Chondrocyte (in vitro differentiated cells): ENCODE measurements at regions not wholly inside any gene's neighbourhood (a gene's known extent, or its start where the extent isn't known, plus 50 kb on each side); places are given as distances from the start of the nearest gene placed in this dataset.

Experiments
- DNase-seq: peaks from one replicate; pipeline ENCODE4 v3.0.0; 2021; ENCODE audit warnings: mixed read lengths, low spot score
- H3K27ac Mint-ChIP-seq: one replicate; pipeline ENCODE4 v1.8.0; 2021; ENCODE audit warnings: mild to moderate bottlenecking, moderate library complexity, mixed read lengths; ENCODE audit not compliant: unreplicated experiment
- H3K27me3 Mint-ChIP-seq: 2 replicates; pipeline ENCODE4 v1.8.0; 2021; ENCODE audit warnings: low read depth, mixed read lengths
- H3K36me3 Mint-ChIP-seq: 2 replicates; pipeline ENCODE4 v1.8.0; 2021; ENCODE audit warnings: low read depth, mixed read lengths
- H3K4me1 Mint-ChIP-seq: 2 replicates; pipeline ENCODE4 v1.8.0; 2021; ENCODE audit warnings: low read depth, mild to moderate bottlenecking, mixed read lengths
- H3K4me3 Mint-ChIP-seq: one replicate; pipeline ENCODE4 v1.8.0; 2021; ENCODE audit warnings: mild to moderate bottlenecking, moderate library complexity, mixed read lengths; ENCODE audit not compliant: unreplicated experiment
- H3K9me3 Mint-ChIP-seq: 2 replicates; pipeline ENCODE4 v1.8.0; 2021; ENCODE audit warnings: low read depth, mixed read lengths
- CTCF ChIP-seq: fragments of 200-600 bp; sonication (generic); IDR thresholded peaks from 2 replicates; pipeline ENCODE4 v1.5.0; 2021; ENCODE audit warnings: antibody characterized with exemption, mild to moderate bottlenecking, moderate library complexity

- no peak overlapping the region for H3K27ac Mint-ChIP-seq
- TF ChIP-seq CTCF, result no peak
Measured at GRCh38 chr5:121424976-121425375, 426.7 kb upstream of the FTMT start.

GRCh38 chr5:121426153-121426552 lies 425.5 kb upstream of the FTMT start:
- Mint-ChIP-seq H3K27ac (no peak overlapping the region), H3K36me3 (no peaks in the 10 kb centered on the region), H3K9me3 (no peaks in the 10 kb centered on the region), H3K27me3 (no peaks in the 10 kb centered on the region), H3K4me1 (peaks cover 38% of the 10 kb centered on the region), H3K4me3 (no peak overlapping the region)
- no peak for DNase-seq
- TF ChIP-seq CTCF, result no peak

More at GRCh38 chr5:121424976-121425375, 426.7 kb upstream of the FTMT start:
- no peak for DNase-seq
- Mint-ChIP-seq H3K36me3 (no peaks in the 10 kb centered on the region), H3K4me3 (no peak overlapping the region), H3K9me3 (no peaks in the 10 kb centered on the region), H3K27me3 (no peaks in the 10 kb centered on the region), H3K4me1 (peaks cover 33% of the 10 kb centered on the region)

GRCh38 chr5:121429761-121430160 lies 421.9 kb upstream of the FTMT start:
- H3K36me3 Mint-ChIP-seq, result no peaks in the 10 kb centered on the region
- peaks cover 4% of the 10 kb centered on the region for H3K27me3 Mint-ChIP-seq
- no peak for DNase-seq
- no peak overlapping the region for H3K4me3 Mint-ChIP-seq
- no peak for TF ChIP-seq CTCF
- no peaks in the 10 kb centered on the region for H3K9me3 Mint-ChIP-seq
- no peak overlapping the region for H3K27ac Mint-ChIP-seq
- peaks cover 17% of the 10 kb centered on the region for H3K4me1 Mint-ChIP-seq

GRCh38 chr5:121430538-121430937 lies 421.1 kb upstream of the FTMT start:
- peaks cover 4% of the 10 kb centered on the region for H3K27me3 Mint-ChIP-seq
- TF ChIP-seq CTCF, result no peak
- H3K9me3 Mint-ChIP-seq, result no peaks in the 10 kb centered on the region
- no peak overlapping the region for H3K27ac Mint-ChIP-seq
- peaks cover 12% of the 10 kb centered on the region for H3K4me1 Mint-ChIP-seq
- no peaks in the 10 kb centered on the region for H3K36me3 Mint-ChIP-seq
- DNase-seq, result no peak
- H3K4me3 Mint-ChIP-seq, result no peak overlapping the region

- H3K27ac Mint-ChIP-seq, result no peak overlapping the region
- no peaks in the 10 kb centered on the region for H3K4me1 Mint-ChIP-seq
- H3K4me3 Mint-ChIP-seq, result no peak overlapping the region
- DNase-seq, result no peak
- no peaks in the 10 kb centered on the region for H3K36me3 Mint-ChIP-seq
- TF ChIP-seq CTCF, result no peak
- peaks cover 2% of the 10 kb centered on the region for H3K27me3 Mint-ChIP-seq
- H3K9me3 Mint-ChIP-seq, result peaks cover 13% of the 10 kb centered on the region
Measured at GRCh38 chr5:121445511-121445910, 406.2 kb upstream of the FTMT start.
